GM10248 (cell line): ENCODE measurements at regions not wholly inside any gene's neighbourhood (a gene's known extent, or its start where the extent isn't known, plus 50 kb on each side); places are given as distances from the start of the nearest gene placed in this dataset.

Experiments
- CTCF ChIA-PET: fragments of 300-600 bp; sonication (Branson Sonifier 250); formaldehyde crosslinking; extraction: SDS; loops from one replicate; lab custom pipeline; 2021; ENCODE audit warnings: antibody characterized with exemption; lab: Yijun Ruan, JAX
- POLR2A ChIA-PET: fragments of 350-650 bp; sonication (Branson Sonifier 250); formaldehyde crosslinking; extraction: SDS; loops from one replicate; lab custom pipeline; 2020; ENCODE audit warnings: antibody characterized with exemption; lab: Yijun Ruan, JAX
- DNase-seq: peaks from one replicate; pipeline ENCODE4 v3.0.0; 2012; ENCODE audit errors: extremely low spot score
- CTCF ChIP-seq: IDR thresholded peaks from 2 replicates; pipeline ENCODE4 v1.5.1; 2012; ENCODE audit warnings: mild to moderate bottlenecking, low read depth; ENCODE audit errors: extremely low read depth, missing control alignments, control extremely low read depth

DNA sequence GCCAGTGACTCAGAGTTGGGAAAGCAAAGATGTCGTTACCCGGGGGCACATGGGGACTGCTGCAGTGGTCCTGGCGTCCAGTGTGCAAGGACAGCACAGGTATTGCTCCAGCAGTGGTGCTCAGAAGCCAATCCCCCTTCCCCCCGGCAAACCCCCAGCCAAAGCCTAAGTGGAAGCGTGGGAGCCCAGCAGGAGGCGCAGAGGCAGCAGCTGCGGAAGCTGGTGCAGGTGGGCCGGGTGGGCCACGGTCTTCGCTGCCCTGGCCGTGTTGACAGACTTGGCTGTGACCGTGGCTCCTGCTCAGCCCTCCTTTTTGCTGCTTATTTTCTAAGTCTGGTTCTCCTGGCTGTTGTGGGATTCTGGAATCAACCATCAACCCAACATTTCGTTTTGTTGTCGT lies 369.8 kb upstream of the ST6GAL2 start:
- no peak for DNase-seq
- TF ChIP-seq CTCF = no peak
- ChIA-PET CTCF (no interaction called here), POLR2A (no interaction called here)

DNA sequence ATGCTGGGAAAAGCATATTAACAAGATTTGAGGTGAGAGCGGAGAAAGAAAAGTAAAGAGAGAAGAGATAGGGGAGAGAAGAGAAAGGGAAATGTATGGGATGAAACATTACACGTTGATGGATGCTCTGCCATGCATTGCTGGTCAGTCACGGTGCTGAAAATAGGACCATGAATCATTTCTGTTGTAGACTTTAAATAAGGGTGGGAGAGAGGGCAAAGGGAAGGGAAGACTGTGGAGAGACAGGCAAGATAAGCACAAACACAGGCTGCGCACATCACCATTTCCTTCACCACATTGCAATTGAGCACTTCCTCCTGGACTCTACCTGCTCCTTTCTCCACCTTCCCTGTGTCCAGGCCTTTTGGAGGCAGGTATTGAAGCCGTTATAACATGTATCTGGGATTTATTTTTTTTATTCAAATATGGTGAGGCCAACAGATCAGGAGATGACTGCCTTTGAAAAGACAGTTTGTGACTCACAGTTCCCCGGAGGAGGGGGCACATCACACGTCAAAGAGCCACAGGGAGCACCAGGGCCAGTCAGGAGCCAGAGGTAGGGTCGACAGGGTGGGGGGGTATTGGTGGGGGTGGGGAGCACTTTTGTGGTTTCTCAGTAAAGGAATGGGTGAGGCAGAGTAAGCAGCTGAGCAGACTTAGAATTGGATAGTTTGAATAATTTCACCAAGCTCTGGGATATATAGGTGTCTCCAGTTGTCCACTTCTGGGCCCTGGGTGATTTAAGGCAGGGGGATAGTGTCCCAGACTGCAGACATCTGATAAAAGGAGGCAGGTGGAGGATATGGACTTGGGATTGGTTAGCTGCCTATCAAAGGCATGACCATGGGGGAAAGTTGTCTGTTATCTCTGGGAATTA lies 372.8 kb upstream of the ST6GAL2 start:
- CTCF ChIA-PET = interaction anchor here (1.5 kb wide), 1 partner anchor 11 kb away, joined by 4 read pairs; no protein-coding TSS in a partner anchor
- TF ChIP-seq CTCF = no peak
- POLR2A ChIA-PET = no interaction called here
- DNase-seq = no peak

GRCh38 chr2:107259408-107260195 lies 373.6 kb upstream of the ST6GAL2 start:
- ChIA-PET CTCF (interaction anchor here (0.6 kb wide), 1 partner anchor 33 kb away, joined by 3 read pairs; no protein-coding TSS in a partner anchor), POLR2A (no interaction called here)
- no peak for TF ChIP-seq CTCF
- no peak for DNase-seq

GRCh38 chr2:107263628-107264027 lies 377.7 kb upstream of the ST6GAL2 start:
- POLR2A ChIA-PET = no interaction called here
- CTCF ChIA-PET = interaction anchor here (0.6 kb wide), 1 partner anchor 15 kb away, joined by 3 read pairs; no protein-coding TSS in a partner anchor
- DNase-seq = no peak
- no peak for TF ChIP-seq CTCF

GRCh38 chr2:107264184-107264583 lies 378.2 kb upstream of the ST6GAL2 start:
- DNase-seq = no peak
- CTCF ChIA-PET = interaction anchor here (0.6 kb wide), 1 partner anchor 15 kb away, joined by 3 read pairs; no protein-coding TSS in a partner anchor
- no peak for TF ChIP-seq CTCF
- POLR2A ChIA-PET = no interaction called here

DNA sequence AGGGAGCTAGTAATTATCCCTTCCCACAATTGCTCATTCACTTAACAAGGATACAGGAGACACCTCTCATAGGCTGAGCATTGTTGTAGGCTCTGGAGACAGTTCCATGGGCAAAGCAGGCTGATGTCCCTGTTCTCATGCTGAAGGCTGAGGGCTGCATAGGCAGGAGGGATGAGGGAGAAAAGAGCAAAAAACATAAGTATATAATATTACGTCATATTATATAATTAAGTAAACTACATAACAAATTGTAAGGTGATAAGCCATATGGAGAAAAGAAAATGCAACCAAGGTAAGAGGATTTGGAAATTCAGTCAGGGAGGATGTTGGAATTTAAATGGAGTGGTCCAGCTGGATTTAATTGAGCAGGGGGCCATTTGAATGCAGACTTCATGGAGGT lies 380.6 kb upstream of the ST6GAL2 start:
- no peak for DNase-seq
- CTCF ChIA-PET = interaction anchor here (1.0 to 1.5 kb wide), 3 partner anchors 9 to 21 kb away, joined by 3 read pairs; no protein-coding TSS in a partner anchor
- TF ChIP-seq CTCF = no peak
- POLR2A ChIA-PET = no interaction called here
